ENCODE measurements at regions not wholly inside any gene's neighbourhood (a gene's known extent, or its start where the extent isn't known, plus 50 kb on each side); places are given as distances from the start of the nearest gene placed in this dataset.

GRCh38 chr6:33858804-33859505, 55.2 kb upstream of the MLN start:
- H3K4me1 ChIP-seq (ENCODE audit: control insufficient read depth, insufficient read depth, low read length), result peaks cover 53% of the 10 kb centered on the region
- RAD21 ChIA-PET (ENCODE audit: unreplicated experiment), result no interaction called here
- intact Hi-C loops (cut with micrococcal nuclease; ENCODE audit: unreplicated experiment), result no loop called here

More at GRCh38 chr6:33858804-33859505, 55.2 kb upstream of the MLN start:
- ChIA-PET CTCF (no interaction called here), SMC1A (ENCODE audit: uncharacterized antibody, unreplicated experiment) (no interaction called here), POLR2A (no interaction called here)
- ATAC-seq, result no peak
- BruUV-seq (replicated peaks), result no TSS peak
- Histone ChIP-seq H3K4me2 (ENCODE audit: control insufficient read depth, insufficient read depth) (no peak overlapping the region), H3K36me3 (ENCODE audit: control insufficient read depth in 2 of 2, insufficient read depth in 2 of 2, low read length in 1 of 2) (no peaks in the 10 kb centered on the region), H3K27me3 (replicated peaks in 1 of 2; ENCODE audit: control insufficient read depth in 2 of 2, insufficient read depth in 2 of 2, low read length in 1 of 2) (no peaks in the 10 kb centered on the region), H3K79me2 (ENCODE audit: control insufficient read depth, insufficient read depth, low read length) (no peaks in the 10 kb centered on the region), H3K27ac (ENCODE audit: control insufficient read depth, insufficient read depth) (no peak overlapping the region), H3K9me3 (replicated peaks; ENCODE audit: control insufficient read depth, insufficient read depth, low read length) (no peaks in the 10 kb centered on the region; the same call in 2 of the 3 replicates), H4K20me1 (ENCODE audit: control insufficient read depth, insufficient read depth) (no peaks in the 10 kb centered on the region), H2AFZ (ENCODE audit: control insufficient read depth, low read depth, low read length) (no peak overlapping the region), H3K9ac (ENCODE audit: control insufficient read depth, insufficient read depth, low read length) (no peak overlapping the region), H3K4me3 (no peak overlapping the region)
- no peak for FAIRE-seq
- WGBS (ENCODE audit: insufficient coverage, insufficient replicate concordance, low lambda C conversion rate, missing lambda C conversion rate), result 56% methylated on average over 16 of the region's 16 CpGs
- no peak for DNase-seq (ENCODE audit: low read depth, low spot score)
- in situ Hi-C loops (cut with MboI), result no loop called here
- TF ChIP-seq CEBPB (IDR thresholded peaks at IDR 0.05; ENCODE audit: borderline replicate concordance in 1 of 2, low read depth in 2 of 2, low read length in 2 of 2) (no peak), ZBTB11 (CRISPR knock-in tag; IDR thresholded peaks at IDR 0.05) (no peak), TCF12 (IDR thresholded peaks at IDR 0.05; ENCODE audit: low read depth, low read length) (no peak)
